T-helper 2 cell treated with Interferon-gamma antibody and Interleukin-4, amounts not matched to agents 100 ng/mL and 5 ng/mL, for 36 hours (primary cell): ENCODE measurements at regions not wholly inside any gene's neighbourhood (a gene's known extent, or its start where the extent isn't known, plus 50 kb on each side); places are given as distances from the start of the nearest gene placed in this dataset.
"Not testable (repeated sequence)": the region's sequence is repeated elsewhere in the genome, so short reads cannot be mapped to it uniquely, and the experiment has no call there.

ENCODE experiments used
- intact Hi-C: fragments of 100-400 bp; cut with micrococcal nuclease; formaldehyde crosslinking; loops from one replicate; pipeline ENCODE4 v1.15.1; 2023

- intact Hi-C loops = no loop called here
Measured at GRCh38 chr5:6321078-6321477, 57.3 kb downstream of the MED10 start.

DNA sequence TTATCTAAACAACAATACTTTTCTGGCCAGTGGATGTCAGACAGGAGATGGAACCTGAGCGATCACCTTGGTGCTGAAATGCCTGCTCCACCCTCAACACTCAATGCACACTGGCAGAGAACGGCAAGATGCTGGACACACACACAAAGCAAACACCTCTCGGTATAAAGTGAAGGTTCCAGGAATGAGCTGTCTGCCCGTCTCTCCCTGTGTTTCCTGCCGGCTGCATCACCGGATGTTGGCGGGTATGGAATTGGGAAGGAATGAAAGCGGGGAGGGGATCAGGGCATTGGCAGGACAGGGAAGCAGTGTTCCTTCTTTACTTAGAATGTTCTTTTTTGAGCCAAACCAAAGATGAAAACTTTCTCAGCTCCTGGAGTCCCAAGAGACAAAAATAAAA is 59.2 kb downstream of the MED10 start:
- intact Hi-C loops = no loop called here

DNA sequence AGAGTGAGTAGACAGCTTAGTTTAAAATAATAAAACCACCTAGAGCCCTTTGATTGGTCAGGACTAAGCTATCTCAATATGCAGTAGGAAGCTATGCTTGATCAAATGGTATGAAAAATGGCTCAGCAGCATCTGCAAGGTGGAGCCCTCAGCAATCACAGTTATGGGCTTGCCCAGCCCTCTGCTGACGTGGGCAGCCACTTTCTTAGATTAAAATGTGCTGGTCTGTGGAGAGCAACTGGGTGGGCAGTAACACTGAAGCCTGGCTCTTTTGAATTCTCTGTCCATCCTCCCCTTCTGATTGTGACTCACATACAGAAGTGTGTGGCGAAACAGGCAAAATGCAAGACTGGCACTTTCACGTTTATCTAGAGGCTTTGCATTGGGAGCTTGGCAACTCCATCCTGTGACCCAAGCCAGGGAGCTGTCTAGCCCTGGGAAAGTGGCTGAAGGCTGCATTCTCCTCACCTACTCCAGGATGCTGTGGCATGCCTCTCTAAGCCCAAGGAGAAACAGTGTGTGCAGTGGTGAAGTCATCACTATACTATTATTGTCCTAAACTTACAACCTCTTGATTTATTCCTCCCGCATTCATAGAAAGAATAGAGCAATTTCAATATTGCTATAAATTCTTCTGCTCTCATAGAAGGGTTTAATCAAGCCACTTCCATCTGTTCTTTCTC is 61.1 kb downstream of the MED10 start:
- intact Hi-C loops = no loop called here

DNA sequence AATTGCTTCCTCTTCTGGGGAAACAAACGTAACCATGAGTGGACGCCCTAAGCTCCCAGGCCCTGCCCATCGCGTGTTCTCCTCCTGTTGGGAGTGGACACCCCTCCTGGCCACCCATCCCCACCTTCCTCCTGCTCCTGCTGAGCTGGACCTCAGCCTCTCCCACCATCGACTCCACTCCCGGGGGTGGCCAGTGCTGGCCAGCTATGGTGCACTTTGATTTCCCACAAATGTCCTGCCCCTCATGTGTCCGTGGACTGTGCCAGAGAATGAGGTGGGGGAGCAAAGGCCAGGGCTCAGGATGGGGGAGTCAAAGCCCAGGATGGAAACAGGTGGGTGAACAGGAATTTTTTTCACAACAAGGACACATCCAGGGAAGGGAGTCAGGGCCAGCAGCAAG is 62.8 kb downstream of the MED10 start:
- intact Hi-C loops = no loop called here

- intact Hi-C loops = no loop called here
Measured at GRCh38 chr5:6311568-6312501, 66.5 kb downstream of the MED10 start.

DNA sequence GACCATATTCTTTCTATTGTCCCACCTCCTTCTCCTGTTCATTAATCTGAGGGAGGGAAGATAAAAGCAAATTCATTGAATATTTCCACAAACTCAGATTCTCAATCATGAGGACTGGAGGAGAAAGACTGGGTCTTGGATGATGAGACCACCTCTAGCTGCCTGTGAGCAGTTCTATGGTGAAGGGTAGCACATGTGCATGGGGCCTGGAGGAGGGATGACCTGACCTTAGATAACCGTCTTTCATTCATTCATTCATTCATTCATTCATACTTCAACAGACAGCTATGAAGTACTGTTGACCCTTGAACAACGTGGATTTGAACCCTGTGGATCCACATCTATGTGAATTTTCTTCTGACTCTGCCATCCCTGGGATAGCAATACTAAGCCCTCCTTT is 68.4 kb downstream of the MED10 start:
- intact Hi-C loops = no loop called here

- intact Hi-C loops = no loop called here
Measured at GRCh38 chr5:6308683-6309082, 69.7 kb downstream of the MED10 start.

DNA sequence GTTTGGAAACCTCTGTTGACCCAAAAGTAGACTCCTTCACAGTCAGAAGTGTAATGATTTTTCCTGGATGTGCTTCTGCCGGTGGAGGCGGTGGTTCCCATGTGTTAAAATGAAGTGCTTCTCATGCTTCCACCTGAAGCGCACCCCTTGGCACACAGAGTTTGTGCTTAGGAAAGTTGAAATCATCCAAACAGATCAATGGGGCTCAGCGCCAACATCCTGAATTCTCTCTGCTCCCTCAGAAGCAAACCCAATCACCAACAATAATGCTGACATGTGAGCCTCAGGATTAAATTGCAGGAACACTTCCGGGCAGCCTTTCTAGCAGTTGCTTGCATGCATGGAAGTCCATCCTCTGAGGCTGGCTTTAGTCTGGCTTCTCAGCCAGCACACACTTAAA is 71.0 kb downstream of the MED10 start:
- intact Hi-C loops = no loop called here

- intact Hi-C loops = no loop called here
Measured at GRCh38 chr5:6305853-6306252, 72.5 kb downstream of the MED10 start.

DNA sequence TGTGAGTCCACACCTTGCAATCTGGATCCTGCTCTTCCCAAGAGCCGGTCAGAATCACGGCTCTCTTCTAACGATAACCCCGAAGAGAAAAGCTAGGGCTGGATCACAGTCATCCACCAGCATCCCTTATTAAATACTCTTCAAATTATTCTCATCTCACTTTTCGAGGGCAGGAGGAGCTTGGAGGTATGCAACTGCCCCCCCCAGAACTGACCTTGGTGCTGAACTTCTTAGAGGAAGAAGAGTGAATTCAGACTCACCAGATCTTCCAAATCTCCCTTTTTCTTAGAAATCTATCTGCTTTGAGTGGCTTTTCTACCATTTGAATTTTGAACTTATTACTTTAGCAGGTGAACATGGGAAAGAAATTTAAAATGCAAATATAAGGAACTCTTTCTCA is 75.7 kb downstream of the MED10 start:
- intact Hi-C loops = no loop called here

DNA sequence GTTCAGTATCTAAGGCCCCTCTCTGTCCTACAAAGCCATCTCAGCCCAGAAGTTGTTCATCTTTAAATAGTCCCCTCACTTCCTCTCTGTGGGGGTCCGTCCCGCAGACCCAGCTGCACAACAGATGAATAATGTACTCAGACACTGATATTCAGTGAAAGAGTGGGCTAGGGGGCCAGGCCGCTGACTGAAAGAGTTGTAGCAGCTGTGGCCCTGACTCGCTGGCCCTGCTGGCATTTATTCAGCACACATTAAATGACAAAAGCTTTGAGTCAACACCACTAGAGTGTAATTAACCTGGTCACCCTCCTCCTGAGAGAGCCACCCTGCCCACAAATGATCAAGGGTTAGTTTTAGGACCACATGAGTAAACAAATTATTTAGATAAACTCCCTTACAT is 76.3 kb downstream of the MED10 start:
- intact Hi-C loops = no loop called here

GRCh38 chr5:6296524-6296923 is 81.8 kb downstream of the MED10 start:
- intact Hi-C loops = no loop called here

GRCh38 chr5:6291961-6292360 is 86.4 kb downstream of the MED10 start:
- intact Hi-C loops = loop anchor here (5.0 kb wide), 3 partner anchors 285 to 455 kb away; no protein-coding TSS in a partner anchor

GRCh38 chr5:6289239-6289638 is 89.1 kb downstream of the MED10 start:
- intact Hi-C loops = no loop called here

DNA sequence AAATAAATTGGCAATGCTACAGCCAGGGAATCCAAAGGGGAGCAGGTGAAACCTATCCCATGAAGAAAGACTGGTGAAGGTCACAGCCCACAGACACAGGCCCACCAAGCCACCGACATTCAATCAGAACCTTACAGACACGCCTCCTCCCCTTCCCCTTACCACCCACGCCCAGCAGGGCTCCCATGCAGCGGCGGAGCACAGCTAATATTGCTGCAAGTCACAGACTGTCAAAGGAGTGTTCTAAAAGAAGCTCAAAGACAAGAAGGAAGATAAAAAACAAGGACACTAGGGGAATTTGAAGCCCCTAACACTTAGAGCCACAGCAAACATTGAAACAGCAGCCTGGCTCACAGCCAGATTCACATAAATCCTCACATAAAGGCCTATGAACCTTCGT is 91.2 kb downstream of the MED10 start:
- intact Hi-C loops = no loop called here

DNA sequence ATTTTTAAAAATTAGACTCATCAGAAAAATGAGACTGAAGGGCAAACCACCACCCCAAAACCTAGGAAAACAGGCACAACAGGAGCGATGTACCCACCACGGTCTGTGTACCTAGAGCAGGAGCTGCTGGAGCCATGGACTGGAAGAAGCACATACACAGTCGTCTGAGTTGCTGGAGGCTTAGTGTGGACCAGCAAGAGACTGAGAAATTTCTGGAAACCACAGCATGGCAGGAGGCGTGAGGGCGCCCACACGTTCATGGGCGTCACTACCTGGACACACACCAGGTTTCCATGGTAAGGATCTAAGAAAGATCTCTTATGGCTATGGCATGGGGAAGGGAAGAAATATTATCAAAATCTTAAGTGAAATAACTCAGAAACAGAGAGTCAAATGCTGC is 91.9 kb downstream of the MED10 start:
- intact Hi-C loops = no loop called here

GRCh38 chr5:6284491-6284890 is 93.9 kb downstream of the MED10 start:
- intact Hi-C loops = not testable (repeated sequence)

GRCh38 chr5:6282352-6282751 is 96.0 kb downstream of the MED10 start:
- intact Hi-C loops = no loop called here

GRCh38 chr5:6281818-6282217 is 96.5 kb downstream of the MED10 start:
- intact Hi-C loops = no loop called here

GRCh38 chr5:6280425-6281100 is 97.8 kb downstream of the MED10 start:
- intact Hi-C loops = no loop called here

DNA sequence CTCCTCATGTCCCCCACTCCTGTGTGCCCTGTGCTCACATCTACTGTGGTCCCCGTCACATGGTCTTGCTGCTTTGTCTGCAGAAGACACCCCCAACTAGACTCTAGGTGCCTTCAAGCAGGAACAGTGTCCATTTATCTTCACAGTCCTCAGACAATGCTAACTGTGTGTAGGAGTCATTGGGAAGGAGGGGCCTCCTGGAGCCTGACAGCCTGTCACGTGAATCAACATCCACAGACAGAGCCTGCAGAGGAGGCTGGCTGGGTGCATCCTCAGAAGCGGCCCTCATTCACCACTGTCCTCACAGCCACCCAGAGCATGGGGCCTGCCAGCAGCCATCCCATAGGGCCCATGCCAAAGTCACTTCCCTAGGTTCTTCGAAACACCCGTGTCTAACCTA is 98.7 kb downstream of the MED10 start:
- intact Hi-C loops = no loop called here
